ENCODE measurements at regions not wholly inside any gene's neighbourhood (a gene's known extent, or its start where the extent isn't known, plus 50 kb on each side); places are given as distances from the start of the nearest gene placed in this dataset.

DNA sequence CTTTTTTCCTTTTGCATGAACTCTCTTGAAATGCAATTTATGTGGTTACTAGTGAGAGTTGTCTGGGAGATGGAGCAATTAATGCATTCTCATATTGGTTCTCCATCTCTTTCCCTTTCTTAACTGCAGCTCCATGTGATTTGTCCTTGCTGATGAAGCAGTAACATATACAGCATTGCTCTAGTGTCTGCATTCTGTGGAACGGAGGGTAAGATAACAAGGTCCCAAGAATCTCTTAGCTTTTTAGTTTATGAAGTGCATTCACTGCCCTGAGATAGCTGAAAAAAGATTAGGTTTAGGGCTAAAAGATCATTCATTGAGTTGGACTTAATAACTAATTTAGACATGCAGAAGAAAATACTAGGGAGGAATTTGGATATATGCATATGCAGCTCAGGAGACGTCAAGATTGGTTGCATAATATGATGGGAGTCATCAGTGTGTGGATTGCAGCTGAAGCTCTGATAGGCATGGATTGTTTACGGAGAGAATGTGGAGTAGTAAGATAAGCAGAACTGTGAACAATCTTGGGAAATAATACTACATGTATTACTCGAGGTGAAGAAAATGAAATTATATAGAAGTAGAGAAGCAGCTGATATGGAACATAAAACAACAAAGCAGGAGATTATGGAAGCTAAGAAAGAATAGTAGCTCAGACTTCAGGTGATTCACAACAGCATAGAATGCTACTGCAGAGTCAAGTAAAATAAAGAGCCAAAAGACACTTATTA lies 404.7 kb downstream of the ARL4A start:
- TF ChIP-seq, protein P1, sequence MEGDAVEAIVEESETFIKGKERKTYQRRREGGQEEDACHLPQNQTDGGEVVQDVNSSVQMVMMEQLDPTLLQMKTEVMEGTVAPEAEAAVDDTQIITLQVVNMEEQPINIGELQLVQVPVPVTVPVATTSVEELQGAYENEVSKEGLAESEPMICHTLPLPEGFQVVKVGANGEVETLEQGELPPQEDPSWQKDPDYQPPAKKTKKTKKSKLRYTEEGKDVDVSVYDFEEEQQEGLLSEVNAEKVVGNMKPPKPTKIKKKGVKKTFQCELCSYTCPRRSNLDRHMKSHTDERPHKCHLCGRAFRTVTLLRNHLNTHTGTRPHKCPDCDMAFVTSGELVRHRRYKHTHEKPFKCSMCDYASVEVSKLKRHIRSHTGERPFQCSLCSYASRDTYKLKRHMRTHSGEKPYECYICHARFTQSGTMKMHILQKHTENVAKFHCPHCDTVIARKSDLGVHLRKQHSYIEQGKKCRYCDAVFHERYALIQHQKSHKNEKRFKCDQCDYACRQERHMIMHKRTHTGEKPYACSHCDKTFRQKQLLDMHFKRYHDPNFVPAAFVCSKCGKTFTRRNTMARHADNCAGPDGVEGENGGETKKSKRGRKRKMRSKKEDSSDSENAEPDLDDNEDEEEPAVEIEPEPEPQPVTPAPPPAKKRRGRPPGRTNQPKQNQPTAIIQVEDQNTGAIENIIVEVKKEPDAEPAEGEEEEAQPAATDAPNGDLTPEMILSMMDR (IDR thresholded peaks at IDR 0.05): no peak
- no peak for TF ChIP-seq ZFX (IDR thresholded peaks at IDR 0.05; ENCODE audit: borderline replicate concordance)

All from 22Rv1 (cell line).